WTC11 (cell line): ENCODE measurements at regions not wholly inside any gene's neighbourhood (a gene's known extent, or its start where the extent isn't known, plus 50 kb on each side); places are given as distances from the start of the nearest gene placed in this dataset.

Source experiments
- ATAC-seq: fragments of 200-7000 bp; cut with Tn5 transposase; 2 replicates; pipeline ENCODE4 v1.10.0; 2021; ENCODE audit warnings: mild to moderate bottlenecking, moderate library complexity
- CTCF ChIA-PET: fragments of 300-600 bp; sonication (Branson Sonifier 250); formaldehyde crosslinking; loops from one replicate; lab custom pipeline; 2021; ENCODE audit warnings: antibody characterized with exemption; lab: Charles Lee
- POLR2A ChIA-PET: fragments of 350-600 bp; sonication (Branson Sonifier 250); formaldehyde crosslinking; loops from one replicate; lab custom pipeline; 2021; ENCODE audit warnings: antibody characterized with exemption; lab: Charles Lee
- DNase-seq: peaks from one replicate; pipeline ENCODE4 v3.0.0; 2021; ENCODE audit warnings: low spot score
- H3K27ac Mint-ChIP-seq: 2 replicates; pipeline ENCODE4 v1.8.0; 2021; ENCODE audit warnings: mixed read lengths
- H3K27me3 Mint-ChIP-seq: 2 replicates; pipeline ENCODE4 v1.8.0; 2021; ENCODE audit warnings: low read depth, mild to moderate bottlenecking, moderate library complexity, mixed read lengths
- H3K36me3 Mint-ChIP-seq: 2 replicates; pipeline ENCODE4 v1.8.0; 2021; ENCODE audit warnings: mixed read lengths
- H3K4me1 Mint-ChIP-seq: 2 replicates; pipeline ENCODE4 v1.8.0; 2022; ENCODE audit warnings: mixed read lengths
- H3K4me3 Mint-ChIP-seq: 2 replicates; pipeline ENCODE4 v1.8.0; 2021; ENCODE audit warnings: mild to moderate bottlenecking, moderate library complexity, mixed read lengths
- H3K9me3 Mint-ChIP-seq: 2 replicates; pipeline ENCODE4 v1.8.0; 2021; ENCODE audit warnings: mixed read lengths
- CDX4 ChIP-seq: fragments of 250-450 bp; sonication (Bioruptor Pico); IDR thresholded peaks from 2 replicates; pipeline ENCODE4 v1.9.0; 2021; ENCODE audit warnings: moderate library complexity, mild to moderate bottlenecking, inconsistent platforms, borderline replicate concordance
- ERG ChIP-seq: fragments of 250-450 bp; sonication (Bioruptor Pico); IDR thresholded peaks from 2 replicates; pipeline ENCODE4 v1.8.0; 2021; ENCODE audit warnings: mild to moderate bottlenecking
- IRF2 ChIP-seq: sonication (generic); formaldehyde crosslinking; IDR thresholded peaks from 2 replicates; pipeline ENCODE4 v1.8.0; 2022; ENCODE audit warnings: low read depth, missing genetic modification reagents, borderline replicate concordance
- JAZF1 ChIP-seq: fragments of 250-450 bp; sonication (Bioruptor Pico); IDR thresholded peaks from 2 replicates; pipeline ENCODE4 v1.9.0; 2021; ENCODE audit warnings: moderate library complexity, mild to moderate bottlenecking, inconsistent platforms
- KAT7 ChIP-seq: sonication (generic); formaldehyde crosslinking; IDR thresholded peaks from 2 replicates; pipeline ENCODE4 v1.8.1; 2023; ENCODE audit warnings: missing genetic modification reagents, mild to moderate bottlenecking, borderline replicate concordance
- SMAD4 ChIP-seq: sonication (generic); formaldehyde crosslinking; IDR thresholded peaks from 2 replicates; pipeline ENCODE4 v1.8.0; 2022; ENCODE audit warnings: mild to moderate bottlenecking, missing genetic modification reagents
- SOX15 ChIP-seq: fragments of 250-450 bp; sonication (Bioruptor Pico); IDR thresholded peaks from 2 replicates; pipeline ENCODE4 v1.9.0; 2021; ENCODE audit warnings: mild to moderate bottlenecking
- SP1 ChIP-seq: sonication (generic); formaldehyde crosslinking; conservative IDR thresholded peaks from 2 replicates; pipeline ENCODE4 v1.8.1; 2022; ENCODE audit warnings: missing genetic modification reagents
- TEAD1 ChIP-seq: sonication (generic); formaldehyde crosslinking; IDR thresholded peaks from 2 replicates; pipeline ENCODE4 v1.8.0; 2022; ENCODE audit warnings: mild to moderate bottlenecking, missing genetic modification reagents
- TEAD4 ChIP-seq: sonication (generic); formaldehyde crosslinking; IDR thresholded peaks from 2 replicates; pipeline ENCODE4 v1.8.0; 2022; ENCODE audit warnings: mild to moderate bottlenecking, missing genetic modification reagents
- ZNF121 ChIP-seq: sonication (generic); formaldehyde crosslinking; IDR thresholded peaks from 2 replicates; pipeline ENCODE4 v1.8.0; 2023; ENCODE audit warnings: missing genetic modification reagents
- ZNF138 ChIP-seq: sonication (generic); formaldehyde crosslinking; conservative IDR thresholded peaks from 2 replicates; pipeline ENCODE4 v1.8.1; 2022; ENCODE audit warnings: mild to moderate bottlenecking, moderate library complexity, missing genetic modification reagents
- ZNF423 ChIP-seq: fragments of 250-450 bp; sonication (Bioruptor Pico); IDR thresholded peaks from 2 replicates; pipeline ENCODE4 v2.1.2; 2022; ENCODE audit warnings: mild to moderate bottlenecking, moderate library complexity
- TF ChIP-seq, protein P1 (sequence below): fragments of 250-450 bp; sonication (Bioruptor Pico); IDR thresholded peaks from 2 replicates; pipeline ENCODE4 v1.9.0; 2021; ENCODE audit warnings: mild to moderate bottlenecking
- TF ChIP-seq, protein P2 (sequence below): fragments of 250-450 bp; sonication (Bioruptor Pico); IDR thresholded peaks from 2 replicates; pipeline ENCODE4 v2.1.2; 2022; ENCODE audit warnings: mild to moderate bottlenecking, moderate library complexity
- TF ChIP-seq, protein P3 (sequence below): sonication (generic); formaldehyde crosslinking; conservative IDR thresholded peaks from 2 replicates; pipeline ENCODE4 v1.8.1; 2023; ENCODE audit warnings: mild to moderate bottlenecking, low read depth, missing genetic modification reagents, moderate library complexity
- TF ChIP-seq, protein P4 (sequence below): sonication (generic); formaldehyde crosslinking; IDR thresholded peaks from 2 replicates; pipeline ENCODE4 v1.8.1; 2023; ENCODE audit warnings: mild to moderate bottlenecking, missing genetic modification reagents, borderline replicate concordance

DNA sequence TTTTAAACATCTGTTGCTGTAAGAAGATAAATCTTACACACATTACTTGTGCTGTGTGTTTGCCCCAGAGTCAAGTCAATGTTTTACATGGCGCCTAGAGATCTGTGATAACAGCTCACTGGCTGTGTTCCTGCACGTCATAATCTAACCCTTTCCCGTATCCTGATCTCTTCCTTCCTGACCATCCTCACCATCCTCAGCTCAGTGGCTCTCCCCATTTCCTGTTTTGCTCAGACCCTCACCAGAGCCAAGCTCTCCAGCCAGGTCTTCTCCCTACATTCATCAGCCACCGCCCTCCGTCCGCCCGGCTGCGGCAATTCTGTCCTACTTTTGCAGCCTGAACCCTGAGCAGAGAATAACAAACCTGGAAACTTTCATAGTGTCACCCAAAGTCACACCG, 824.7 kb downstream of the USP25 start (continued):
- TF ChIP-seq, protein P1, sequence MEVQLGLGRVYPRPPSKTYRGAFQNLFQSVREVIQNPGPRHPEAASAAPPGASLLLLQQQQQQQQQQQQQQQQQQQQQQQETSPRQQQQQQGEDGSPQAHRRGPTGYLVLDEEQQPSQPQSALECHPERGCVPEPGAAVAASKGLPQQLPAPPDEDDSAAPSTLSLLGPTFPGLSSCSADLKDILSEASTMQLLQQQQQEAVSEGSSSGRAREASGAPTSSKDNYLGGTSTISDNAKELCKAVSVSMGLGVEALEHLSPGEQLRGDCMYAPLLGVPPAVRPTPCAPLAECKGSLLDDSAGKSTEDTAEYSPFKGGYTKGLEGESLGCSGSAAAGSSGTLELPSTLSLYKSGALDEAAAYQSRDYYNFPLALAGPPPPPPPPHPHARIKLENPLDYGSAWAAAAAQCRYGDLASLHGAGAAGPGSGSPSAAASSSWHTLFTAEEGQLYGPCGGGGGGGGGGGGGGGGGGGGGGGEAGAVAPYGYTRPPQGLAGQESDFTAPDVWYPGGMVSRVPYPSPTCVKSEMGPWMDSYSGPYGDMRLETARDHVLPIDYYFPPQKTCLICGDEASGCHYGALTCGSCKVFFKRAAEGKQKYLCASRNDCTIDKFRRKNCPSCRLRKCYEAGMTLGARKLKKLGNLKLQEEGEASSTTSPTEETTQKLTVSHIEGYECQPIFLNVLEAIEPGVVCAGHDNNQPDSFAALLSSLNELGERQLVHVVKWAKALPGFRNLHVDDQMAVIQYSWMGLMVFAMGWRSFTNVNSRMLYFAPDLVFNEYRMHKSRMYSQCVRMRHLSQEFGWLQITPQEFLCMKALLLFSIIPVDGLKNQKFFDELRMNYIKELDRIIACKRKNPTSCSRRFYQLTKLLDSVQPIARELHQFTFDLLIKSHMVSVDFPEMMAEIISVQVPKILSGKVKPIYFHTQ (CRISPR knock-in tag), result no peak

DNA sequence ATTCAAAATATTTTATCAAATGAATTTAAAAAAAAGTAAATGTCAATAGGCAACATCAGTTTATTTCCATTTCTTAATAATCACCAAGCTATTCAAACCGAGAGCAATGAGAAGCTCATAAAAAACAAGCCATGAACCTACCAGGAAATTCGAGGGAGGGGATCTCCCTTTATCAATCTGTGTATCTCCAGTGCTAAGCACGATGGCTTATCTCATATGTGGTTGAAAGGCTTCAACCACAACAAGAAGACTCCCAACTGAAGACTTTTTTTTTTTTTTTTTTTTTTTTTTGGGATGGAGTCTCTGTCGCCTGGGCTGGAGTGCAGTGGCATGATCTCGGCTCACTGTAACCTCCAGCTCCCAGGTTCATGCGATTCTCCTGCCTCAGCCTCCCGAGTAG, 833.3 kb downstream of the USP25 start:
- ChIA-PET CTCF (interaction anchor here (0.7 kb wide), 1 partner anchor 126 kb away, joined by 3 read pairs; no protein-coding TSS in a partner anchor), POLR2A (no interaction called here)
- no peaks in the 10 kb centered on the region for H3K27me3 Mint-ChIP-seq
- H3K36me3 Mint-ChIP-seq, result no peaks in the 10 kb centered on the region
- peaks cover 12% of the 10 kb centered on the region for H3K4me1 Mint-ChIP-seq
- no peak overlapping the region for H3K27ac Mint-ChIP-seq
- H3K4me3 Mint-ChIP-seq, result no peak overlapping the region
- no peaks in the 10 kb centered on the region for H3K9me3 Mint-ChIP-seq
- TF ChIP-seq, protein P2, sequence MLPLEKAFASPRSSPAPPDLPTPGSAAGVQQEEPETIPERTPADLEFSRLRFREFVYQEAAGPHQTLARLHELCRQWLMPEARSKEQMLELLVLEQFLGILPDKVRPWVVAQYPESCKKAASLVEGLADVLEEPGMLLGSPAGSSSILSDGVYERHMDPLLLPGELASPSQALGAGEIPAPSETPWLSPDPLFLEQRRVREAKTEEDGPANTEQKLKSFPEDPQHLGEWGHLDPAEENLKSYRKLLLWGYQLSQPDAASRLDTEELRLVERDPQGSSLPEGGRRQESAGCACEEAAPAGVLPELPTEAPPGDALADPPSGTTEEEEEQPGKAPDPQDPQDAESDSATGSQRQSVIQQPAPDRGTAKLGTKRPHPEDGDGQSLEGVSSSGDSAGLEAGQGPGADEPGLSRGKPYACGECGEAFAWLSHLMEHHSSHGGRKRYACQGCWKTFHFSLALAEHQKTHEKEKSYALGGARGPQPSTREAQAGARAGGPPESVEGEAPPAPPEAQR (CRISPR knock-in tag), result no peak
- TF ChIP-seq SOX15 (CRISPR knock-in tag), result no peak
- TF ChIP-seq SP1, result no peak
- TF ChIP-seq, protein P3, sequence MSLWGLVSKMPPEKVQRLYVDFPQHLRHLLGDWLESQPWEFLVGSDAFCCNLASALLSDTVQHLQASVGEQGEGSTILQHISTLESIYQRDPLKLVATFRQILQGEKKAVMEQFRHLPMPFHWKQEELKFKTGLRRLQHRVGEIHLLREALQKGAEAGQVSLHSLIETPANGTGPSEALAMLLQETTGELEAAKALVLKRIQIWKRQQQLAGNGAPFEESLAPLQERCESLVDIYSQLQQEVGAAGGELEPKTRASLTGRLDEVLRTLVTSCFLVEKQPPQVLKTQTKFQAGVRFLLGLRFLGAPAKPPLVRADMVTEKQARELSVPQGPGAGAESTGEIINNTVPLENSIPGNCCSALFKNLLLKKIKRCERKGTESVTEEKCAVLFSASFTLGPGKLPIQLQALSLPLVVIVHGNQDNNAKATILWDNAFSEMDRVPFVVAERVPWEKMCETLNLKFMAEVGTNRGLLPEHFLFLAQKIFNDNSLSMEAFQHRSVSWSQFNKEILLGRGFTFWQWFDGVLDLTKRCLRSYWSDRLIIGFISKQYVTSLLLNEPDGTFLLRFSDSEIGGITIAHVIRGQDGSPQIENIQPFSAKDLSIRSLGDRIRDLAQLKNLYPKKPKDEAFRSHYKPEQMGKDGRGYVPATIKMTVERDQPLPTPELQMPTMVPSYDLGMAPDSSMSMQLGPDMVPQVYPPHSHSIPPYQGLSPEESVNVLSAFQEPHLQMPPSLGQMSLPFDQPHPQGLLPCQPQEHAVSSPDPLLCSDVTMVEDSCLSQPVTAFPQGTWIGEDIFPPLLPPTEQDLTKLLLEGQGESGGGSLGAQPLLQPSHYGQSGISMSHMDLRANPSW (CRISPR knock-in tag), result no peak
- no peak for TF ChIP-seq IRF2 (CRISPR knock-in tag)
- TF ChIP-seq ZNF121 (CRISPR knock-in tag), result no peak
- TF ChIP-seq ERG (CRISPR knock-in tag), result no peak
- TF ChIP-seq ZNF423 (CRISPR knock-in tag), result no peak
- no peak for TF ChIP-seq JAZF1
- TF ChIP-seq SMAD4 (CRISPR knock-in tag), result no peak
- TF ChIP-seq, all 79 proteins: peak for 0
- DNase-seq (no peak), ATAC-seq (no peak)

DNA sequence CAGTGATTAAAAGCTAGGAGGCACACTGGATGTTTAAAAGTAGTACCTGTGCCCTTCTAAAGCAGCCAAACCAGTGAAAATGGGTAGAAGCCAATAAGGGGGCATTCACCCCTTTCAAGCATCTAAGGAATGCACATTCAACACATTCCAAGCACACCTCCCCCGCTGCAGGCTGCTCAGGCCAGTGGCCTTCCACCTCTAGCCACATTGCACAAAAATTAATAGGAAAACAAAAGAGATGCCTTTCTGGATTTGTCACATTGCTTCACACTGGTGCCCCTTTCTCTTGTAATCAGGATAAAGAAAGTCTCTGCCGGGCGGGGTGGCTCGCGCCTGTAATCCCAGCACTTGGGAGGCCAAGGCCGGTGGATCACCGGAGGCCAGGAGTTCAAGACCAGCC, 834.0 kb downstream of the USP25 start:
- no peak overlapping the region for H3K4me3 Mint-ChIP-seq
- peaks cover 14% of the 10 kb centered on the region for H3K4me1 Mint-ChIP-seq
- H3K36me3 Mint-ChIP-seq, result no peaks in the 10 kb centered on the region
- peak overlapping the region; percentile 74 for H3K27ac Mint-ChIP-seq
- ChIA-PET POLR2A (no interaction called here), CTCF (interaction anchor here (0.7 kb wide), 1 partner anchor 125 kb away, joined by 3 read pairs; no protein-coding TSS in a partner anchor)
- H3K27me3 Mint-ChIP-seq, result no peaks in the 10 kb centered on the region
- H3K9me3 Mint-ChIP-seq, result no peaks in the 10 kb centered on the region
- ATAC-seq (peak; percentile 99), DNase-seq (peak; percentile 62)
- peak; percentile 86; the same call in 1 of the 2 replicates for TF ChIP-seq TEAD4 (CRISPR knock-in tag)
- peak; percentile 90; the same call in 1 of the 2 replicates for TF ChIP-seq TEAD1
- TF ChIP-seq KAT7, result no peak

- no peak overlapping the region for H3K4me3 Mint-ChIP-seq
- H3K27me3 Mint-ChIP-seq, result no peaks in the 10 kb centered on the region
- peaks cover 23% of the 10 kb centered on the region for H3K4me1 Mint-ChIP-seq
- ChIA-PET POLR2A (no interaction called here), CTCF (no interaction called here)
- H3K27ac Mint-ChIP-seq, result no peak overlapping the region
- H3K36me3 Mint-ChIP-seq, result no peaks in the 10 kb centered on the region
- ATAC-seq, result no peak
- no peak for DNase-seq
- no peaks in the 10 kb centered on the region for H3K9me3 Mint-ChIP-seq
- no peak for TF ChIP-seq CDX4 (CRISPR knock-in tag)
- TF ChIP-seq, protein P4, sequence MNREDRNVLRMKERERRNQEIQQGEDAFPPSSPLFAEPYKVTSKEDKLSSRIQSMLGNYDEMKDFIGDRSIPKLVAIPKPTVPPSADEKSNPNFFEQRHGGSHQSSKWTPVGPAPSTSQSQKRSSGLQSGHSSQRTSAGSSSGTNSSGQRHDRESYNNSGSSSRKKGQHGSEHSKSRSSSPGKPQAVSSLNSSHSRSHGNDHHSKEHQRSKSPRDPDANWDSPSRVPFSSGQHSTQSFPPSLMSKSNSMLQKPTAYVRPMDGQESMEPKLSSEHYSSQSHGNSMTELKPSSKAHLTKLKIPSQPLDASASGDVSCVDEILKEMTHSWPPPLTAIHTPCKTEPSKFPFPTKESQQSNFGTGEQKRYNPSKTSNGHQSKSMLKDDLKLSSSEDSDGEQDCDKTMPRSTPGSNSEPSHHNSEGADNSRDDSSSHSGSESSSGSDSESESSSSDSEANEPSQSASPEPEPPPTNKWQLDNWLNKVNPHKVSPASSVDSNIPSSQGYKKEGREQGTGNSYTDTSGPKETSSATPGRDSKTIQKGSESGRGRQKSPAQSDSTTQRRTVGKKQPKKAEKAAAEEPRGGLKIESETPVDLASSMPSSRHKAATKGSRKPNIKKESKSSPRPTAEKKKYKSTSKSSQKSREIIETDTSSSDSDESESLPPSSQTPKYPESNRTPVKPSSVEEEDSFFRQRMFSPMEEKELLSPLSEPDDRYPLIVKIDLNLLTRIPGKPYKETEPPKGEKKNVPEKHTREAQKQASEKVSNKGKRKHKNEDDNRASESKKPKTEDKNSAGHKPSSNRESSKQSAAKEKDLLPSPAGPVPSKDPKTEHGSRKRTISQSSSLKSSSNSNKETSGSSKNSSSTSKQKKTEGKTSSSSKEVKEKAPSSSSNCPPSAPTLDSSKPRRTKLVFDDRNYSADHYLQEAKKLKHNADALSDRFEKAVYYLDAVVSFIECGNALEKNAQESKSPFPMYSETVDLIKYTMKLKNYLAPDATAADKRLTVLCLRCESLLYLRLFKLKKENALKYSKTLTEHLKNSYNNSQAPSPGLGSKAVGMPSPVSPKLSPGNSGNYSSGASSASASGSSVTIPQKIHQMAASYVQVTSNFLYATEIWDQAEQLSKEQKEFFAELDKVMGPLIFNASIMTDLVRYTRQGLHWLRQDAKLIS (CRISPR knock-in tag), result no peak
- no peak for TF ChIP-seq ZNF138
These were observed 838.5 kb downstream of the USP25 start for GRCh38 chr21:16568244-16568643.
